GM23248 (cell line): ENCODE measurements at regions not wholly inside any gene's neighbourhood (a gene's known extent, or its start where the extent isn't known, plus 50 kb on each side); places are given as distances from the start of the nearest gene placed in this dataset.
"Not testable (repeated sequence)": the region's sequence is repeated elsewhere in the genome, so short reads cannot be mapped to it uniquely, and the experiment has no call there.

Source experiments
- DNase-seq: peaks from one replicate; pipeline ENCODE4 v3.0.0-alpha.2; 2015
- H2AFZ ChIP-seq: fragments of 200-600 bp; sonication (generic); 2 replicates; pipeline ENCODE4 v1.6.1; 2016; ENCODE audit warnings: antibody characterized with exemption
- H3F3A ChIP-seq: fragments of 200-600 bp; sonication (generic); 2 replicates; pipeline ENCODE4 v1.6.1; 2016; ENCODE audit warnings: mild to moderate bottlenecking, antibody characterized with exemption, mixed run types; ENCODE audit not compliant: insufficient read depth
- H3K27ac ChIP-seq: fragments of 200-600 bp; sonication (generic); 2 replicates; pipeline ENCODE4 v1.5.1; 2016; ENCODE audit warnings: mild to moderate bottlenecking
- H3K27me3 ChIP-seq: fragments of 200-600 bp; sonication (generic); replicated peaks from 2 replicates; pipeline ENCODE4 v1.6.1; 2016; ENCODE audit warnings: mild to moderate bottlenecking; ENCODE audit not compliant: insufficient read depth
- H3K36me3 ChIP-seq: fragments of 200-600 bp; sonication (generic); 2 replicates; pipeline ENCODE4 v1.6.1; 2016; ENCODE audit warnings: low read depth, mild to moderate bottlenecking
- H3K4me1 ChIP-seq: fragments of 200-600 bp; sonication (generic); 2 replicates; pipeline ENCODE4 v1.6.1; 2016; ENCODE audit warnings: mild to moderate bottlenecking; ENCODE audit not compliant: insufficient read depth
- H3K4me2 ChIP-seq: fragments of 200-600 bp; sonication (generic); one replicate; pipeline ENCODE4 v1.6.1; 2016; ENCODE audit warnings: mild to moderate bottlenecking; ENCODE audit not compliant: unreplicated experiment
- H3K4me3 ChIP-seq: fragments of 200-600 bp; sonication (generic); 2 replicates; pipeline ENCODE4 v1.5.1; 2016; ENCODE audit warnings: mild to moderate bottlenecking
- H3K79me2 ChIP-seq: fragments of 200-600 bp; sonication (generic); 2 replicates; pipeline ENCODE4 v1.6.1; 2016; ENCODE audit warnings: mild to moderate bottlenecking; ENCODE audit not compliant: insufficient read depth
- H3K9ac ChIP-seq: fragments of 200-600 bp; sonication (generic); 2 replicates; pipeline ENCODE4 v1.6.1; 2016; ENCODE audit warnings: mild to moderate bottlenecking
- H3K9me2 ChIP-seq: fragments of 200-600 bp; sonication (generic); 2 replicates; pipeline ENCODE4 v1.6.1; 2016; ENCODE audit warnings: mixed run types, mild to moderate bottlenecking, moderate library complexity; ENCODE audit not compliant: insufficient read depth
- H3K9me3 ChIP-seq: fragments of 200-600 bp; sonication (generic); one replicate; pipeline ENCODE4 v1.6.1; 2017; ENCODE audit warnings: low read depth
- H4K20me1 ChIP-seq: fragments of 200-600 bp; sonication (generic); 2 replicates; pipeline ENCODE4 v1.6.0; 2016; ENCODE audit not compliant: insufficient read depth
- EZH2 ChIP-seq: fragments of 200-600 bp; sonication (generic); IDR thresholded peaks from 2 replicates; pipeline ENCODE4 v1.6.1; 2018; ENCODE audit warnings: antibody characterized with exemption, mild to moderate bottlenecking; ENCODE audit not compliant: insufficient read depth, poor library complexity, severe bottlenecking
- EZH2phosphoT487 ChIP-seq: fragments of 200-600 bp; sonication (generic); IDR thresholded peaks from 2 replicates; pipeline ENCODE4 v1.6.1; 2018; ENCODE audit warnings: antibody characterized with exemption, moderate library complexity, mild to moderate bottlenecking, low read depth; ENCODE audit not compliant: insufficient read depth
- WGBS, 2 experiments: methylation state at CpG; one replicate each; pipeline ENCODE4 v1.1.6; 2015 to 2017; ENCODE audit warnings: low lambda C conversion rate in 2 of 2, low coverage in 1 of 2; ENCODE audit errors: missing lambda C conversion rate in 2 of 2; 5-methylcytosine and 5-hydroxymethylcytosine counted together
- in situ Hi-C: fragments of 300-500 bp; cut with MboI; formaldehyde crosslinking; loops from 2 replicates; pipeline ENCODE4 v1.15.0; 2020

DNA sequence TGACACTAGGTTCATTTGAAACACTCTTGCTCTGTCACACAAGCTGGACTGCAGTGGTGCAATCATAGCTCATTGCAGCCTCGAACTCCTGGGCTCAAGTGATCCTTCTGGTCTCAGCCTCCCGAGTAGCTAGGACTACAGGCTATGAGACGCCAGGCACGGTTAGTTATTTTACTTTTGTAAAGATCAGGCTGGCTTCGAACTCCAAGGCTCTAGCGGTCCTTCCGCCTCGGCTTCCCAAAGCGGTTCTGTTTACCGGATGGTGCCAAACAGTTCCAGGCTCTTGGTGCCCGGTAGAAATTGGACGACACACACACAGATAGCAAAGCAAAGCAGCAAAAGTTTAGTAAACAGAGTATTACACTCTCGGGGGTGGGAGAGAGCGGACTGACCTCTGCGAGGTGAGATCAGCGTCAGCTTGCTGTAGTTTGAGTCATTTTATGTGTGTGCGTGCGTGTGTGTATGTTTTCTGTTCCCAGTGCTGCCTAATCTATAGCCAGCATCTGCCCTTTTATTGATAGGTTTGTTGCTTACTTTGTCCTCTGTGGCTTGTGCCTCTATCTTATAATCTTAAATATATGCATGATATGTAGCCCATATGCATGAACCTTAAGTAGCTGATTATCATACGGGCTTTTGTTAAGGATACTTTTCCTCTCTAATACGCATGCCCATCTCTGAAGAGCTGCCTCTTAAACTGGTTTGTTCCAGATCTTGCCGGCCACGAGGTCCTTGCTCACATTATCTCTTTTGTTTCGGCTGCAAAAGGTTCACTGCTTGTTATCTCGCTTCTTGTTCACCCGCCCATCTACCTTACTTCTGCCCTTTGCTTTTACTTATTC is 75.2 kb downstream of the OR2B2 start:
- in situ Hi-C loops = no loop called here
- Histone ChIP-seq H3K79me2 (peaks cover 46% of the 10 kb centered on the region), H3F3A (peaks cover 38% of the 10 kb centered on the region), H3K4me3 (peak overlapping the region; percentile 99), H3K9ac (peak overlapping the region; percentile 100), H4K20me1 (no peaks in the 10 kb centered on the region), H3K27ac (peak overlapping the region; percentile 100), H3K9me3 (no peaks in the 10 kb centered on the region), H3K27me3 (no peaks in the 10 kb centered on the region), H3K4me2 (peak overlapping the region; percentile 100), H2AFZ (peak overlapping the region; percentile 60), H3K36me3 (no peaks in the 10 kb centered on the region), H3K4me1 (peaks cover 23% of the 10 kb centered on the region), H3K9me2 (no peaks in the 10 kb centered on the region)
- DNase-seq = peak; percentile 93
- no peak for TF ChIP-seq EZH2
- TF ChIP-seq EZH2phosphoT487 = no peak
- WGBS, 2 experiments = 1% methylated on average over 25 of the region's 25 CpGs

- Histone ChIP-seq H3K9me2 (no peaks in the 10 kb centered on the region), H3K27ac (peak overlapping the region; percentile 100), H2AFZ (peak overlapping the region; percentile 60), H4K20me1 (no peaks in the 10 kb centered on the region), H3F3A (peaks cover 41% of the 10 kb centered on the region), H3K4me3 (peak overlapping the region; percentile 99), H3K79me2 (peaks cover 46% of the 10 kb centered on the region), H3K9me3 (no peaks in the 10 kb centered on the region), H3K27me3 (no peaks in the 10 kb centered on the region), H3K36me3 (no peaks in the 10 kb centered on the region), H3K4me2 (peak overlapping the region; percentile 100), H3K9ac (peak overlapping the region; percentile 100), H3K4me1 (peaks cover 23% of the 10 kb centered on the region)
- no peak for DNase-seq
- WGBS, 2 experiments = 45 to 46% methylated on average over 3 of the region's 3 CpGs
- in situ Hi-C loops = no loop called here
- TF ChIP-seq EZH2 (no peak), EZH2phosphoT487 (no peak)
Measured at GRCh38 chr6:27836141-27836782, 75.9 kb downstream of the OR2B2 start.

- no peaks in the 10 kb centered on the region for H3K27me3 ChIP-seq
- H3K4me3 ChIP-seq = peak overlapping the region; percentile 99; the same call in 1 of the 2 replicates
- TF ChIP-seq EZH2phosphoT487 = no peak
- TF ChIP-seq EZH2 = no peak
- peaks cover 46% of the 10 kb centered on the region for H3K79me2 ChIP-seq
- no peak overlapping the region for H3K27ac ChIP-seq
- no peak for DNase-seq
- in situ Hi-C loops = no loop called here
- peak overlapping the region; percentile 100 for H3K9ac ChIP-seq
- no peaks in the 10 kb centered on the region for H3K9me2 ChIP-seq
- no peaks in the 10 kb centered on the region for H3K9me3 ChIP-seq
- peaks cover 24% of the 10 kb centered on the region for H3K4me1 ChIP-seq
- H3F3A ChIP-seq = peaks cover 47% of the 10 kb centered on the region
- H4K20me1 ChIP-seq = no peaks in the 10 kb centered on the region
- no peaks in the 10 kb centered on the region for H3K36me3 ChIP-seq
- 0 out of 2 replicates have a peak overlapping the region, but pooled peaks have one; percentile 5 for H2AFZ ChIP-seq
- WGBS, 2 experiments = 84 to 88% methylated on average over 4 of the region's 4 CpGs
- H3K4me2 ChIP-seq = peak overlapping the region; percentile 100
Measured at GRCh38 chr6:27834879-27835549, 77.2 kb downstream of the OR2B2 start.

- Histone ChIP-seq H3F3A (peaks cover 47% of the 10 kb centered on the region), H4K20me1 (no peaks in the 10 kb centered on the region), H3K4me1 (peaks cover 21% of the 10 kb centered on the region), H3K9ac (no peak overlapping the region), H3K9me2 (no peaks in the 10 kb centered on the region), H3K9me3 (no peaks in the 10 kb centered on the region), H3K79me2 (peaks cover 46% of the 10 kb centered on the region), H3K27ac (no peak overlapping the region), H2AFZ (no peak overlapping the region), H3K27me3 (no peaks in the 10 kb centered on the region), H3K36me3 (no peaks in the 10 kb centered on the region), H3K4me2 (no peak overlapping the region), H3K4me3 (no peak overlapping the region)
- 97% methylated on average over 1 of the region's 1 CpG for WGBS, 2 experiments
- in situ Hi-C loops = no loop called here
- DNase-seq = no peak
- TF ChIP-seq EZH2phosphoT487 (no peak), EZH2 (no peak)
Measured at GRCh38 chr6:27834384-27834783, 77.8 kb downstream of the OR2B2 start.

- peaks cover 21% of the 10 kb centered on the region for H3K4me1 ChIP-seq
- H3K4me2 ChIP-seq, H4K20me1 ChIP-seq, in situ Hi-C loops, H3K9me2 ChIP-seq, H3K9me3 ChIP-seq, H3K36me3 ChIP-seq, H3K27me3 ChIP-seq: not testable (repeated sequence)
- peaks cover 30% of the 10 kb centered on the region for H3F3A ChIP-seq
- peaks cover 34% of the 10 kb centered on the region for H3K79me2 ChIP-seq
- peak; percentile 27 for DNase-seq
- peak overlapping the region; percentile 75 for H2AFZ ChIP-seq
- H3K9ac ChIP-seq = peak overlapping the region; percentile 71
- peak overlapping the region; percentile 66 for H3K27ac ChIP-seq
- WGBS, 2 experiments = 15 to 20% methylated on average over 19 to 21 of the region's 26 CpGs
- peak overlapping the region; percentile 66 for H3K4me3 ChIP-seq
Measured at GRCh38 chr6:27831434-27832081, 80.6 kb downstream of the OR2B2 start.
